GM12878 (cell line): ENCODE measurements at regions not wholly inside any gene's neighbourhood (a gene's known extent, or its start where the extent isn't known, plus 50 kb on each side); places are given as distances from the start of the nearest gene placed in this dataset.

Experiments used
- ATF3 ChIP-seq: IDR thresholded peaks from 2 replicates; pipeline ENCODE4 v1.6.1; 2011; ENCODE audit warnings: low read depth, mild to moderate bottlenecking, low read length, moderate library complexity, borderline replicate concordance; ENCODE audit errors: extremely low read depth
- CTCF ChIP-seq, 3 experiments: IDR thresholded peaks in 2 of 3; conservative IDR thresholded peaks in 1 of 3; 2 replicates each; pipeline ENCODE4 v1.5.1; 2011; ENCODE audit warnings: low read depth in 3 of 3, low read length in 3 of 3, mild to moderate bottlenecking in 3 of 3, control low read depth in 2 of 3, moderate library complexity in 2 of 3, inconsistent platforms in 1 of 3, mixed read lengths in 1 of 3; ENCODE audit not compliant: control insufficient read depth in 2 of 3, insufficient read depth in 1 of 3; ENCODE audit errors: extremely low read depth in 1 of 3
- POLR2AphosphoS5 ChIP-seq: IDR thresholded peaks from 2 replicates; pipeline ENCODE4 v1.6.1; 2011; ENCODE audit warnings: mild to moderate bottlenecking, low read length, inconsistent platforms

GRCh38 chr2:204432196-204432595 lies 113.1 kb upstream of the PARD3B start:
- no peak for TF ChIP-seq CTCF (IDR thresholded peaks at IDR 0.05 in 2 of 3, conservative IDR thresholded peaks at IDR 0.05 in 1 of 3; ENCODE audit: control insufficient read depth in 2 of 3, extremely low read depth in 1 of 3, insufficient read depth in 1 of 3, low read depth in 3 of 3, low read length in 3 of 3)
- TF ChIP-seq POLR2AphosphoS5, result no peak
- TF ChIP-seq ATF3, result no peak
